ENCODE measurements at regions not wholly inside any gene's neighbourhood (a gene's known extent, or its start where the extent isn't known, plus 50 kb on each side); places are given as distances from the start of the nearest gene placed in this dataset.

DNA sequence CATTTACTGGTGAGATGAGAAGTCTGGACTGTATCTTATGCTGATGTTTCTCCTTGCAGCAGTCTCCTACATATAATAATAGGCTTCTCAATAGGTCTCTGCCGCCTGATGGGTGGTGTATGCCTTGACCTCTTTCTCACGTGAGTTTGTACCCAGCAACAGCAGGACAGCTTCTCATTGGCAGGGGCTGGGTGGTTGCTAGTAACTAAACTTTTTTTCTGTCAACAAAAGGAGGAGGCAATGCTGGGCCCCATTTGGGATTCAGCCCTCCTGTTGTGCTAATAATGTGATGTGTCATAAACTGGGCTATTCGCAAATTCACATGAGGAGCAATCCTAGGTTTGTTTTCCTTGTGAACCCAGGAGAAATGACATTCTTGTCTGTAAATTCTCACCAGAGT, 533.6 kb downstream of the GATA3 start:
- TF ChIP-seq, protein P1, sequence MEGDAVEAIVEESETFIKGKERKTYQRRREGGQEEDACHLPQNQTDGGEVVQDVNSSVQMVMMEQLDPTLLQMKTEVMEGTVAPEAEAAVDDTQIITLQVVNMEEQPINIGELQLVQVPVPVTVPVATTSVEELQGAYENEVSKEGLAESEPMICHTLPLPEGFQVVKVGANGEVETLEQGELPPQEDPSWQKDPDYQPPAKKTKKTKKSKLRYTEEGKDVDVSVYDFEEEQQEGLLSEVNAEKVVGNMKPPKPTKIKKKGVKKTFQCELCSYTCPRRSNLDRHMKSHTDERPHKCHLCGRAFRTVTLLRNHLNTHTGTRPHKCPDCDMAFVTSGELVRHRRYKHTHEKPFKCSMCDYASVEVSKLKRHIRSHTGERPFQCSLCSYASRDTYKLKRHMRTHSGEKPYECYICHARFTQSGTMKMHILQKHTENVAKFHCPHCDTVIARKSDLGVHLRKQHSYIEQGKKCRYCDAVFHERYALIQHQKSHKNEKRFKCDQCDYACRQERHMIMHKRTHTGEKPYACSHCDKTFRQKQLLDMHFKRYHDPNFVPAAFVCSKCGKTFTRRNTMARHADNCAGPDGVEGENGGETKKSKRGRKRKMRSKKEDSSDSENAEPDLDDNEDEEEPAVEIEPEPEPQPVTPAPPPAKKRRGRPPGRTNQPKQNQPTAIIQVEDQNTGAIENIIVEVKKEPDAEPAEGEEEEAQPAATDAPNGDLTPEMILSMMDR (conservative IDR thresholded peaks at IDR 0.05): no peak
- TF ChIP-seq EZH2 (IDR thresholded peaks at IDR 0.05; ENCODE audit: low read depth): no peak
